ENCODE measurements at regions not wholly inside any gene's neighbourhood (a gene's known extent, or its start where the extent isn't known, plus 50 kb on each side); places are given as distances from the start of the nearest gene placed in this dataset.

GRCh38 chr13:22336460-22336859 lies 665.6 kb downstream of the FGF9 start:
- no peaks in the 10 kb centered on the region for H3F3A ChIP-seq (ENCODE audit: low read depth)
- no peak for TF ChIP-seq CTCF (conservative IDR thresholded peaks at IDR 0.05; ENCODE audit: low read length)
- no peak for TF ChIP-seq EZH2phosphoT487 (IDR thresholded peaks at IDR 0.05; ENCODE audit: borderline replicate concordance)
- no peak overlapping the region for H3K9ac ChIP-seq (ENCODE audit: low read depth, low read length, poor library complexity, severe bottlenecking)
- no peaks in the 10 kb centered on the region for H3K27me3 ChIP-seq (ENCODE audit: insufficient read depth, low read length, poor library complexity, severe bottlenecking)
- no peak overlapping the region for H3K4me2 ChIP-seq (ENCODE audit: low read depth, low read length, poor library complexity, severe bottlenecking)
- no peaks in the 10 kb centered on the region for H3K9me2 ChIP-seq (replicated peaks; ENCODE audit: low read depth, low read length)
- no peak overlapping the region for H2AFZ ChIP-seq (ENCODE audit: low read length)
- H3K79me2 ChIP-seq (ENCODE audit: insufficient read depth, low read length), result no peaks in the 10 kb centered on the region
- H3K36me3 ChIP-seq (ENCODE audit: insufficient read depth, low read length), result no peaks in the 10 kb centered on the region
- H3K9me3 ChIP-seq (ENCODE audit: insufficient read depth, low read depth, low read length), result peaks cover 6% of the 10 kb centered on the region; the same call in 1 of the 2 replicates
- no peaks in the 10 kb centered on the region for H4K20me1 ChIP-seq (ENCODE audit: insufficient read depth, low read length, poor library complexity, severe bottlenecking)
- no peaks in the 10 kb centered on the region for H3K4me1 ChIP-seq (ENCODE audit: insufficient read depth, low read length, poor library complexity, severe bottlenecking)
- no peak overlapping the region for H3K4me3 ChIP-seq (ENCODE audit: low read length, poor library complexity, severe bottlenecking)

- Histone ChIP-seq H3K4me3 (ENCODE audit: low read length, poor library complexity, severe bottlenecking) (no peak overlapping the region), H3K9me2 (replicated peaks; ENCODE audit: low read depth, low read length) (no peaks in the 10 kb centered on the region), H4K20me1 (ENCODE audit: insufficient read depth, low read length, poor library complexity, severe bottlenecking) (no peaks in the 10 kb centered on the region), H3K79me2 (ENCODE audit: insufficient read depth, low read length) (no peaks in the 10 kb centered on the region), H3K27me3 (ENCODE audit: insufficient read depth, low read length, poor library complexity, severe bottlenecking) (no peaks in the 10 kb centered on the region), H3K9me3 (ENCODE audit: insufficient read depth, low read depth, low read length) (no peaks in the 10 kb centered on the region), H3K4me1 (ENCODE audit: insufficient read depth, low read length, poor library complexity, severe bottlenecking) (no peaks in the 10 kb centered on the region), H2AFZ (ENCODE audit: low read length) (no peak overlapping the region), H3K36me3 (ENCODE audit: insufficient read depth, low read length) (no peaks in the 10 kb centered on the region), H3K4me2 (ENCODE audit: low read depth, low read length, poor library complexity, severe bottlenecking) (no peak overlapping the region), H3F3A (ENCODE audit: low read depth) (no peaks in the 10 kb centered on the region), H3K9ac (ENCODE audit: low read depth, low read length, poor library complexity, severe bottlenecking) (no peak overlapping the region)
- no peak for TF ChIP-seq EZH2phosphoT487 (IDR thresholded peaks at IDR 0.05; ENCODE audit: borderline replicate concordance)
- TF ChIP-seq CTCF (conservative IDR thresholded peaks at IDR 0.05; ENCODE audit: low read length), result no peak
Measured at GRCh38 chr13:22357132-22357531, 686.3 kb downstream of the FGF9 start.

GRCh38 chr13:22369090-22369489 lies 698.2 kb downstream of the FGF9 start:
- Histone ChIP-seq H3K9ac (ENCODE audit: low read depth, low read length, poor library complexity, severe bottlenecking) (no peak overlapping the region), H3K27me3 (ENCODE audit: insufficient read depth, low read length, poor library complexity, severe bottlenecking) (no peaks in the 10 kb centered on the region), H3K79me2 (ENCODE audit: insufficient read depth, low read length) (no peaks in the 10 kb centered on the region), H3K4me1 (ENCODE audit: insufficient read depth, low read length, poor library complexity, severe bottlenecking) (no peaks in the 10 kb centered on the region), H3K4me2 (ENCODE audit: low read depth, low read length, poor library complexity, severe bottlenecking) (no peak overlapping the region), H2AFZ (ENCODE audit: low read length) (no peak overlapping the region), H4K20me1 (ENCODE audit: insufficient read depth, low read length, poor library complexity, severe bottlenecking) (no peaks in the 10 kb centered on the region), H3K9me2 (replicated peaks; ENCODE audit: low read depth, low read length) (no peaks in the 10 kb centered on the region), H3K36me3 (ENCODE audit: insufficient read depth, low read length) (no peaks in the 10 kb centered on the region), H3F3A (ENCODE audit: low read depth) (no peaks in the 10 kb centered on the region), H3K9me3 (ENCODE audit: insufficient read depth, low read depth, low read length) (no peaks in the 10 kb centered on the region; the same call in 1 of the 2 replicates), H3K4me3 (ENCODE audit: low read length, poor library complexity, severe bottlenecking) (no peak overlapping the region)
- TF ChIP-seq EZH2phosphoT487 (IDR thresholded peaks at IDR 0.05; ENCODE audit: borderline replicate concordance) (no peak), CTCF (conservative IDR thresholded peaks at IDR 0.05; ENCODE audit: low read length) (no peak)
